ENCODE measurements at regions not wholly inside any gene's neighbourhood (a gene's known extent, or its start where the extent isn't known, plus 50 kb on each side); places are given as distances from the start of the nearest gene placed in this dataset.

- H3K4me3 Mint-ChIP-seq: no peak overlapping the region
- peaks cover 57% of the 10 kb centered on the region for H3K4me1 Mint-ChIP-seq
- no peaks in the 10 kb centered on the region for H3K36me3 ChIP-seq (ENCODE audit: control insufficient read depth, insufficient read depth, low read length)
- peak; percentile 82 for DNase-seq
- TF ChIP-seq, protein P1, sequence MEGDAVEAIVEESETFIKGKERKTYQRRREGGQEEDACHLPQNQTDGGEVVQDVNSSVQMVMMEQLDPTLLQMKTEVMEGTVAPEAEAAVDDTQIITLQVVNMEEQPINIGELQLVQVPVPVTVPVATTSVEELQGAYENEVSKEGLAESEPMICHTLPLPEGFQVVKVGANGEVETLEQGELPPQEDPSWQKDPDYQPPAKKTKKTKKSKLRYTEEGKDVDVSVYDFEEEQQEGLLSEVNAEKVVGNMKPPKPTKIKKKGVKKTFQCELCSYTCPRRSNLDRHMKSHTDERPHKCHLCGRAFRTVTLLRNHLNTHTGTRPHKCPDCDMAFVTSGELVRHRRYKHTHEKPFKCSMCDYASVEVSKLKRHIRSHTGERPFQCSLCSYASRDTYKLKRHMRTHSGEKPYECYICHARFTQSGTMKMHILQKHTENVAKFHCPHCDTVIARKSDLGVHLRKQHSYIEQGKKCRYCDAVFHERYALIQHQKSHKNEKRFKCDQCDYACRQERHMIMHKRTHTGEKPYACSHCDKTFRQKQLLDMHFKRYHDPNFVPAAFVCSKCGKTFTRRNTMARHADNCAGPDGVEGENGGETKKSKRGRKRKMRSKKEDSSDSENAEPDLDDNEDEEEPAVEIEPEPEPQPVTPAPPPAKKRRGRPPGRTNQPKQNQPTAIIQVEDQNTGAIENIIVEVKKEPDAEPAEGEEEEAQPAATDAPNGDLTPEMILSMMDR (conservative IDR thresholded peaks at IDR 0.05): no peak
- WGBS, 2 experiments (ENCODE audit: insufficient coverage in 1 of 2, insufficient read length in 1 of 2): 39% methylated on average over 1 of the region's 1 CpG; no CpG with 5 or more reads in 1 of the 2 experiments
- H3K27me3 ChIP-seq (ENCODE audit: control insufficient read depth, insufficient read depth, low read length, poor library complexity, severe bottlenecking): no peaks in the 10 kb centered on the region
- H3K9me3 Mint-ChIP-seq: peaks cover 10% of the 10 kb centered on the region
- no peak overlapping the region for H3K4me3 ChIP-seq (ENCODE audit: low read length)
- peak overlapping the region; percentile 38 for H3K9ac ChIP-seq (ENCODE audit: extremely low read depth, low read length, poor library complexity, severe bottlenecking)
- peak overlapping the region; percentile 55 for H3K27ac ChIP-seq (ENCODE audit: low read depth, low read length)
- no peaks in the 10 kb centered on the region for H3K36me3 Mint-ChIP-seq (ENCODE audit: low read depth)
- H3K27me3 Mint-ChIP-seq (ENCODE audit: insufficient read depth): no peaks in the 10 kb centered on the region
- peaks cover 6% of the 10 kb centered on the region for H3K9me3 ChIP-seq (ENCODE audit: control insufficient read depth, low read length)
- H3K4me1 ChIP-seq (ENCODE audit: control insufficient read depth, insufficient read depth, low read length): peaks cover 2% of the 10 kb centered on the region
- peak overlapping the region; percentile 92 for H3K27ac Mint-ChIP-seq
Observed at GRCh38 chr1:175834597-175834996, 91.2 kb upstream of the TNR start.

GRCh38 chr1:175833951-175834350 is 90.6 kb upstream of the TNR start:
- no peaks in the 10 kb centered on the region for H3K27me3 Mint-ChIP-seq (ENCODE audit: insufficient read depth)
- Histone ChIP-seq H3K9ac (ENCODE audit: extremely low read depth, low read length, poor library complexity, severe bottlenecking) (no peak overlapping the region), H3K9me3 (ENCODE audit: control insufficient read depth, low read length) (peaks cover 13% of the 10 kb centered on the region), H3K4me3 (ENCODE audit: low read length) (no peak overlapping the region), H3K27me3 (ENCODE audit: control insufficient read depth, insufficient read depth, low read length, poor library complexity, severe bottlenecking) (no peaks in the 10 kb centered on the region), H3K27ac (ENCODE audit: low read depth, low read length) (no peak overlapping the region), H3K36me3 (ENCODE audit: control insufficient read depth, insufficient read depth, low read length) (no peaks in the 10 kb centered on the region), H3K4me1 (ENCODE audit: control insufficient read depth, insufficient read depth, low read length) (peaks cover 2% of the 10 kb centered on the region)
- 61 to 82% methylated on average over 3 of the region's 3 CpGs for WGBS, 2 experiments (ENCODE audit: insufficient coverage in 1 of 2, insufficient read length in 1 of 2)
- peak; percentile 59 for DNase-seq
- H3K36me3 Mint-ChIP-seq (ENCODE audit: low read depth): peaks cover 1% of the 10 kb centered on the region
- peaks cover 53% of the 10 kb centered on the region for H3K4me1 Mint-ChIP-seq
- H3K9me3 Mint-ChIP-seq: peaks cover 13% of the 10 kb centered on the region
- TF ChIP-seq, protein P1 (conservative IDR thresholded peaks at IDR 0.05): no peak
- peak overlapping the region; percentile 92 for H3K27ac Mint-ChIP-seq
- no peak overlapping the region for H3K4me3 Mint-ChIP-seq

DNA sequence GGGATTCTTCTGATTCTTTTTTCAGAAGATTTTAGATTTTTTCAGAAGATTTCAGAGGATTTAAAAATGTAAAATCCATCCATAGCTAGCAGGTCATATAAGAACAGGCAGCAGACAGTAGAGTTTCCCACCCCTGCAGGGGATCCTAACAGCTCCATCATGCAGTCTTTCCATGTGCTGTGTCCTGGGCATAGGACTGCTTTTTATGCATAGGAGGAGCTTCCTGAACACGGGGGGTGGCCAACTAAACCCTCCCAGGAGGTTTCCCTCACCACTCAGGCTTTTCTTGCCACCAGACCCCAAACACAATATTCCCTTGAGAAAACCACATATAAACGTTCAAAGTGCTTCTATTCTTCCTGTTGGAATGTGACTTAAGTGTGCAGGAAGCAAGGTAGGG is 90.1 kb upstream of the TNR start:
- DNase-seq: peak; percentile 70
- H3K9ac ChIP-seq (ENCODE audit: extremely low read depth, low read length, poor library complexity, severe bottlenecking): no peak overlapping the region
- H3K27ac ChIP-seq (ENCODE audit: low read depth, low read length): no peak overlapping the region
- H3K9me3 ChIP-seq (ENCODE audit: control insufficient read depth, low read length): peaks cover 17% of the 10 kb centered on the region
- Mint-ChIP-seq H3K4me1 (peaks cover 53% of the 10 kb centered on the region), H3K9me3 (peaks cover 18% of the 10 kb centered on the region), H3K27ac (peak overlapping the region; percentile 92), H3K27me3 (ENCODE audit: insufficient read depth) (no peaks in the 10 kb centered on the region), H3K36me3 (ENCODE audit: low read depth) (peaks cover 2% of the 10 kb centered on the region), H3K4me3 (no peak overlapping the region)
- WGBS, 2 experiments (ENCODE audit: insufficient coverage in 1 of 2, insufficient read length in 1 of 2): 40% methylated on average over 2 of the region's 2 CpGs; no CpG with 5 or more reads in 1 of the 2 experiments
- TF ChIP-seq, protein P1 (conservative IDR thresholded peaks at IDR 0.05): no peak
- peaks cover 2% of the 10 kb centered on the region for H3K4me1 ChIP-seq (ENCODE audit: control insufficient read depth, insufficient read depth, low read length)
- H3K4me3 ChIP-seq (ENCODE audit: low read length): no peak overlapping the region
- H3K27me3 ChIP-seq (ENCODE audit: control insufficient read depth, insufficient read depth, low read length, poor library complexity, severe bottlenecking): no peaks in the 10 kb centered on the region
- H3K36me3 ChIP-seq (ENCODE audit: control insufficient read depth, insufficient read depth, low read length): no peaks in the 10 kb centered on the region

Measured in endodermal cell (in vitro differentiated cells).